Keratinocyte (primary cell): ENCODE measurements at regions not wholly inside any gene's neighbourhood (a gene's known extent, or its start where the extent isn't known, plus 50 kb on each side); places are given as distances from the start of the nearest gene placed in this dataset.

Source experiments
- DNase-seq: peaks from one replicate; pipeline ENCODE4 v3.0.0-alpha.2; 2011; ENCODE audit warnings: low read depth, missing footprints, low spot score
- FAIRE-seq: peaks from 2 replicates; lab custom pipeline; 2011; peaks lifted over from hg19 to GRCh38; lab: Jason Lieb, UNC
- H2AFZ ChIP-seq: 2 replicates; pipeline ENCODE4 v1.6.0; 2012; ENCODE audit warnings: low read length, control low read depth, inconsistent platforms; ENCODE audit not compliant: control insufficient read depth
- H3K27ac ChIP-seq: 2 replicates; pipeline ENCODE4 v1.5.1; 2011; ENCODE audit warnings: low read length; ENCODE audit not compliant: control insufficient read depth, insufficient read depth
- H3K27me3 ChIP-seq: 3 replicates; pipeline ENCODE4 v1.6.0; 2011; ENCODE audit warnings: low read length; ENCODE audit not compliant: control insufficient read depth, insufficient read depth; ENCODE audit errors: extremely low read depth
- H3K36me3 ChIP-seq, 2 experiments: 2 replicates in 1 of 2; 3 replicates in 1 of 2; pipeline ENCODE4 v1.5.1; 2011; ENCODE audit warnings: low read length in 2 of 2, mild to moderate bottlenecking in 1 of 2; ENCODE audit not compliant: control insufficient read depth in 2 of 2, insufficient read depth in 2 of 2; ENCODE audit errors: extremely low read depth in 1 of 2
- H3K4me1 ChIP-seq: 3 replicates; pipeline ENCODE4 v1.5.1; 2011; ENCODE audit warnings: low read length; ENCODE audit not compliant: control insufficient read depth, insufficient read depth; ENCODE audit errors: extremely low read depth
- H3K4me2 ChIP-seq: 3 replicates; pipeline ENCODE4 v1.6.0; 2011; ENCODE audit warnings: low read depth, low read length; ENCODE audit not compliant: control insufficient read depth, insufficient read depth; ENCODE audit errors: extremely low read depth
- H3K4me3 ChIP-seq, 3 experiments: fragments of 200-600 bp in 1 of 3; sonication (generic) in 1 of 3; 2 replicates in 2 of 3; 3 replicates in 1 of 3; pipeline ENCODE4 v1.5.1; 2011 to 2016; ENCODE audit warnings: low read length in 3 of 3, mild to moderate bottlenecking in 3 of 3, control low read depth in 2 of 3, inconsistent platforms in 1 of 3, low read depth in 1 of 3, mixed read lengths in 1 of 3, mixed run types in 1 of 3, moderate library complexity in 1 of 3; ENCODE audit not compliant: control insufficient read depth in 2 of 3, insufficient read depth in 2 of 3; ENCODE audit errors: extremely low read depth in 1 of 3
- H3K79me2 ChIP-seq: 2 replicates; pipeline ENCODE4 v1.6.0; 2012; ENCODE audit warnings: low read length; ENCODE audit not compliant: control insufficient read depth, insufficient read depth
- H3K9ac ChIP-seq: 3 replicates; pipeline ENCODE4 v1.6.0; 2011; ENCODE audit warnings: low read length; ENCODE audit not compliant: control insufficient read depth, insufficient read depth; ENCODE audit errors: extremely low read depth
- H3K9me1 ChIP-seq: 3 replicates; pipeline ENCODE4 v1.6.0; 2011; ENCODE audit warnings: low read length; ENCODE audit not compliant: control insufficient read depth, insufficient read depth; ENCODE audit errors: extremely low read depth
- H3K9me3 ChIP-seq: 2 replicates; pipeline ENCODE4 v1.5.1; 2012; ENCODE audit warnings: low read depth, low read length; ENCODE audit not compliant: control insufficient read depth
- H4K20me1 ChIP-seq: 3 replicates; pipeline ENCODE4 v1.6.0; 2011; ENCODE audit warnings: low read length; ENCODE audit not compliant: control insufficient read depth, insufficient read depth; ENCODE audit errors: extremely low read depth
- CTCF ChIP-seq, 3 experiments: IDR thresholded peaks in 1 of 3; conservative IDR thresholded peaks in 1 of 3; optimal IDR thresholded peaks in 1 of 3; 2 replicates in 2 of 3; 3 replicates in 1 of 3; pipeline versions ENCODE3 to v1.5.1; 2011; ENCODE audit warnings: low read length in 3 of 3, mild to moderate bottlenecking in 3 of 3, moderate library complexity in 2 of 3, control low read depth in 1 of 3, inconsistent platforms in 1 of 3; ENCODE audit not compliant: insufficient read depth in 2 of 3; ENCODE audit errors: extremely low read depth in 1 of 3
- EZH2 ChIP-seq: IDR thresholded peaks from one replicate; pipeline ENCODE4 v1.6.1; 2012; ENCODE audit warnings: inconsistent platforms, mild to moderate bottlenecking, low read length, moderate library complexity
- dilution Hi-C: fragments of 300-500 bp; cut with MboI; formaldehyde crosslinking; loops from one replicate; pipeline ENCODE4 v1.7.0; 2020; ENCODE audit warnings: low sequenced_read_pairs; ENCODE audit not compliant: extremely low pct_ligation_motif_present

- peak; percentile 99 for FAIRE-seq
- DNase-seq: peak; percentile 74
- Histone ChIP-seq H3K4me1 (peaks cover 16% of the 10 kb centered on the region), H3K9me1 (no peaks in the 10 kb centered on the region), H4K20me1 (no peaks in the 10 kb centered on the region), H3K9ac (no peak overlapping the region), H3K4me3 (peak overlapping the region in 1 of 3 experiments; percentile 39), H3K9me3 (no peaks in the 10 kb centered on the region), H2AFZ (peak overlapping the region; percentile 68), H3K27ac (peak overlapping the region; percentile 70), H3K4me2 (peak overlapping the region; percentile 72), H3K36me3 (no peaks in the 10 kb centered on the region), H3K27me3 (no peaks in the 10 kb centered on the region), H3K79me2 (no peaks in the 10 kb centered on the region)
- TF ChIP-seq EZH2 (no peak), CTCF (optimal IDR thresholded peaks at IDR 0.05 in 1 of 3, IDR thresholded peaks at IDR 0.05 in 1 of 3, conservative IDR thresholded peaks at IDR 0.05 in 1 of 3; ENCODE audit: extremely low read depth in 1 of 3, insufficient read depth in 2 of 3, low read length in 3 of 3) (no peak)
- dilution Hi-C loops: no loop called here
These were observed 201.6 kb downstream of the EDEM1 start for GRCh38 chr3:5389057-5389456.

- TF ChIP-seq CTCF (optimal IDR thresholded peaks at IDR 0.05 in 1 of 3, IDR thresholded peaks at IDR 0.05 in 1 of 3, conservative IDR thresholded peaks at IDR 0.05 in 1 of 3; ENCODE audit: extremely low read depth in 1 of 3, insufficient read depth in 2 of 3, low read length in 3 of 3) (no peak), EZH2 (no peak)
- Histone ChIP-seq H3K27me3 (no peaks in the 10 kb centered on the region), H3K79me2 (no peaks in the 10 kb centered on the region), H3K9me3 (no peaks in the 10 kb centered on the region), H3K4me3 (no peak overlapping the region), H3K36me3 (no peaks in the 10 kb centered on the region), H3K4me1 (peaks cover 16% of the 10 kb centered on the region), H3K27ac (no peak overlapping the region), H3K9ac (no peak overlapping the region), H2AFZ (no peak overlapping the region), H3K9me1 (no peaks in the 10 kb centered on the region), H3K4me2 (no peak overlapping the region), H4K20me1 (no peaks in the 10 kb centered on the region)
- dilution Hi-C loops: no loop called here
- FAIRE-seq: no peak
- DNase-seq: no peak
These were observed 202.7 kb downstream of the EDEM1 start for GRCh38 chr3:5390221-5390620.
